Stimulated activated CD4-positive, alpha-beta T cell treated with anti-CD3 and anti-CD28 coated beads, Interleukin-1b, Interleukin-23, amount 100 ng/mL, for 4 hours (primary cell): ENCODE measurements at regions not wholly inside any gene's neighbourhood (a gene's known extent, or its start where the extent isn't known, plus 50 kb on each side); places are given as distances from the start of the nearest gene placed in this dataset.
"Not testable (repeated sequence)": the region's sequence is repeated elsewhere in the genome, so short reads cannot be mapped to it uniquely, and the experiment has no call there.

Experiments used
- DNase-seq, 2 donors: peaks; one replicate each; pipeline ENCODE4 v3.0.0-alpha.2; 2020; ENCODE audit warnings: low read depth in 2 of 2

DNA sequence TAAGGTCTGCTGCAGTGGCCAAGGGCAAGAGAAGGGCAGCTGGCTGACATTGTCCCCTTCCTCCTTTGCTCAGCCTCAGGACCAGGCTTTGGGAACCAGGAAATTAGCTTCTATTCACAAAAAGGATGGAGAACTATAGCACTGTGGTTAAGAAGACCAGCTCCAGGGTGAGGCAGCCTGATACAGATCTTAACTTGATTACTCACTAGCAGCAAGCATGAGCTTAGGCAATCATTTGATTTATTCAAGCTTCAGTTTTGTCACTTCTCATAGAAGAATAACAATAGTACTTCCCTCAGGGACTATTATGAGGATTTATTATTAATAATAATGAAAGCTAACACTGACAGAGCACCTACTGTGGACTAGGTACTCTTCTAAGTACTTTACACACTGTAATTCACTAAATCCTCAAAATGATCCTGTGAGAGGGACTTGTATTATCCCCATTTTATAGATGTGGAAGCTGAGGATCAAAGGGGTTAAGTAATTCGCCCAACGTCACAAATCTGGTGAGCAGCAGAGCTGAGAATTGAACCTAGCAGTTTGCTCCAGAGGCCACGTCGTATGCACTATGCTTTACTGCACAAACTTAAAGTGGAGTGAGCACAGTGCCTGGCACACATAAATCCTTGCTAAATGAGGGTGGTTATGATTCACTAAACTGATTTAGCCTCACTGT, 130.4 kb upstream of the PAK3 start:
- no peak for DNase-seq

DNA sequence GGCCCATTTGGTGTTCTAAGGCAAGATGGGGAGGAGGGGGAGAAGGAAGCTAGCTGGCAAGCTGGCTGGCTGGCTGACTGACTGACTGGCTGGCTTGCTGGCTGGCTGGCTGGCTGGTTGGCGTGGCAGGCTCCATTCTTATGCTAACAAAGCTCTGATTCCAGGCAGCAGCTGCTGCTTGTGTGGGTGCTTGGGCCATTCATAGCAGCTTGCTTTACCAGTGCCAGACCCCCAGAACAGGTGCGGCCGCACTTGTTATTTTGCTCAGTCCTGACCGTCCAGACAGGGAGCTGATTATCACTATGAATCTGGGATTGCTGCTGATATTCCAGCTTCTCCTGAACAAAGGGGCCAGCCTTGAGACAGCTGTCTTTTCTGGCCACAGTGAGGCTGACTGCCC, 131.2 kb upstream of the PAK3 start:
- DNase-seq = no peak

DNA sequence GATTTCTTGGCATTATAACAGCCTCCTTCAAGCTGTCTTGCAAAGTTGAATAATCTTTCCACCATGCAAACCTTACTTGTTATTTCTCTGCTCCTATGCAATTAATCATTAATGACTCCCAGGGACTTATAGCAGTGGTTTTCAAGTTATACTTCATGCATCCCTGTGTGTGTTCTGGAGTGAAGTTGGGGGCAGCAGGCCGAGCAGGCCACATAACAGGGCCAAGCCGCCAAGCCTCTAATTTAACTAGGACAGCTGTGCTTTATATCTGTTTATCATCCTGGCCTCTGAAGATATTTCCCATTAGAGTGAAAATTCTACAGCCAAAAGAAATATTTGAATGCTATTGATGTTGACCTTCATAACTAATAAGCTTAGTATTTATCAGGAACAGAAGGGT, 133.5 kb upstream of the PAK3 start:
- DNase-seq = no peak

DNA sequence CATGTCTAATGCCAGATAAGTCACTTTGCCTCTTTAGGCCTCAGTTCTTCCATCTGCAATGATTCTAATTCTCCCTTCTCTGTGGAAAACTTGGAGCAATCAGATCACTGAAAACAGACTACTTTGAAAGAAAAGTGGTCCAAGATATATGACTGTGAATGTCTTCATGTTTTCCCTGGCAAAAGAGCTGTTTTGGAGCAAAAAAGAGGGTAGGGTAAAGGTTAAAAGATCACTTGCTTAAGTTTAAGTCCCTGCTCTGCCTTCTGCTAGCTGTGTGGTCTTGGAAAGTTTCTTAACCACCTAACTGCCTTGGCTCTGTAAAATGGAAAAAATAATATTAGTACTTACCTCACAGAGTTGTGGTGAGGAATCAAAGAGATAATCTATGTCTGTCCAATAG, 140.3 kb upstream of the PAK3 start:
- no peak for DNase-seq

DNA sequence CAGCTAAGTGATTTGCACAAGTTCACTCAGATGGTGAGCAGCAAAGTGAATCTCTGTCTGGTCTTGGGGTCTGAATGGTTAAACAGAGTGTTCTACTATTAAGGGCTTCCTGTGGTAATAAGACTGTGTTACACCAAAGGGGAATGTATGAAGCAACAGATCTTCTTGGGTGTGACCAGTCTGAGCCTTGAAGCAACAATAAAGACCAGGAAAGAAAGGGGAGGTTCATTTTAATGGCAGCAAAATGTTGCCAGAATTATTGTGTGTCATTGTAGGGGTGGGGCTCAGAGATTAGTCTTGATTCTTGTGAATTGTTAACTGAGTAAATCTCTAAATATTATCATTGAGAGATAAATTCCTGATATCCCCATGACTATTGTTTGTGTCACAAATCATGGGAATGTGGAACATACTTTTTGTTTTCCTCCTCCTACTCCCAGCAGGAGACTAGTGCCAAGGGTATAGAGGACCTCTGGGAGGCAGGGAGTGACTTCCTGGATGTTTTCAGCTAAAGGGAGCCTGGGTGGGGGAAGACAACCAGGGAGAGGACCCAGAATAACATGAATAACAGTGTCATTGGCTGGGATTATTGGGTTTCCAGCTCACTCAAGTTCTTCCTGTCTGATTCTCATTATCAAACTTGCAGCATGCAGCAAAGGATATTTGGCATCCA, 141.4 kb upstream of the PAK3 start:
- DNase-seq = no peak

DNA sequence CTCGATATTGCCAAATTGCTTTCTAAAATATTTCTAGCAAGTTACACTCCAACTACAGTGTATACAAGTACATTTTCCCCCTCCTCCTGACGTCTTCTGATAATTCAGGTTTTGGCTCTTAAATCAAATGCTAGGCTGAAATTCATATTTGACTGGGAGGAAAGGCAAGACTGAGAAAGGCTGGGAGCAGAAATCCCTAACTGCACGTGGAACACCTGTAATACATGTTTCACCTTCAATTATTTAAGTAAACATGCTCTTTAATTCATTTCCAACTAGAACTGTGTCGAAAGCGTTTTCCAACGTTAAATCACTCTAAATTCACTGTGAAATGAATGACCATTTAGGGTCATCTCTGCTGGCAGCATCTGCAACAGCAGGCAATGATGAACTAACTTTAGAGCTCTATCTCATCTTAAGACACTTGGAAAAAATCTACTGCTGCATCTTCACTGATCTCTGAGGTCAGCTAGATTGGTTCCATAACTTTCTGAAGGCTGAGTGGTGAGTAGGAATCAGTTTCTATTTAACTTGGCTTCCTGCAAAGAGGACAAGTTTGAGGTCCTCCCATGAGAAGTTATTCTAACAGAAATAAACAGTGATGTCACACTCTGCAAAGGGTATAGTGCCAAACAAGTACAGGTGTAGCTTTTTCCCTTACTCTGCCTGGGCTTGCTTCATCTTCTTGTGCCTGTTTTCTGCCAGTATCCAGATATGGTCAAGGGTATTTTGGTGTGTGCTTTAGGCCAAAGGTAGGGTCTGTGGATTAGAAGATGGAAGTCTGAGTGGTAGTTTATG, 144.3 kb upstream of the PAK3 start:
- DNase-seq = no peak

DNA sequence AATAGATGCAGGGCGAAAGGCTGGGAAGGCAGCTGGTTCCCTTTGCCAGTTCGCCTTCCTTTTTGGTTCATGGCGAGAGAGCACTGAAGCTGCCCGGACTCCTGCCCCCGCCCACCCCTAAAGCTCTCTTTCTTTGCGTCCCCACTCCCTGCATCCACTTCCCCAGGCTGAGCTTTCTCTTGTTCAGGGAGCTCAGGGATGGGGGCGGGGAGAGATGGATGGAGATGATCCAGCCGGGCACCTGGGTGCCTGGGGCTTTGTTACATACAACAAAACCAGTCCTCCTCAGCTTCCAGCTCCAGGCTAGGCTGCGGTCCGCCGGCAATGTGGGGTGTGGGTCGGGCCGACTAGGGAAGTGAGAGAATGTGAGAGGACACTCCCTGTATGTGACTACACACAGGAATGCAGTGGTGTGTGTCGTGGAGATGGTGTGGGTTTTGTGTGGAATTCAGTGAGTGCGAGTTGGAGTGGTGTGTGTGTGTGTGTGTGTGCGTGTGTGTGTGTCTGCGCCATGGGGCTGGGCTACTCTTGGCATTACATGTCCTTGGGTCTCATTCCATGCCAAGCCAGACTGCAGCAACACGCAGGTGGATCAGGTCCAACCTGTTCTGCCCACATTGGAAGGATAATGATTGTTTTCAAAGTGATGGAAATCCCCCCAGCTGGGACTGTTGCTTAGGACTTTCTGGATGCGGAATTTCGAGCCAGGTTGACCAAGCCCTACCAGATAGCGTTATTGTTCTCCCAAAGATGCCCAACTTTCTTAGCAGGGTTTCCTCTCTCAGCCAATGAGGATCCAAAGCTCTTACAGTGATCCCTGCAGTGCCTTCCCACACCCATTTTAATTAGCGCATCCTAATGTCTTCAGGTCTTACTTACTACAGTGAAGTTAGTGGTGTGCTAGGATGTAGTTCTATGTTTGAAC, 149.4 kb upstream of the CHRDL1 start:
- no peak for DNase-seq

DNA sequence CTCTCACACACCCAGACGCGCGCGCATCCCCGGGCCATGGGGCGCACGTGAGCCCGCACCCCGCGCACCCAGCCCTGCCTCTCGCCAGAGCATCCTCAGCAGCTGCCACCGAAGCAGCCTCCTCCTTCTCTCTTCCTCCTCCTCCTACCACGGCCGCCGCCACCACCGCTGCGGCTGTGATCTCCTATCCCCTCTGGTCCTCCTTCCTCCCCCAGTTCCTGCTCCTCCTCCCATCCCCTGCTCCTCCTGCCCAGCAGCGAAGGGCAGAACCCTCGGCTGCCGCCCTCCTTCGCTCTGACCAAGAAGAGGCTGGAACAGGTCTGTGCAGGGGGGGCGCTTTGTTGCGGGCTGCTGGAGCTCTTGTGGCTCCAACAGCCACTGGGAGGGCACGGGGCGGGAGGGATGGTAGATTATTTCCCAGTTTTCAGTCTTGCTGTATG, 148.7 kb upstream of the CHRDL1 start:
- no peak for DNase-seq

DNA sequence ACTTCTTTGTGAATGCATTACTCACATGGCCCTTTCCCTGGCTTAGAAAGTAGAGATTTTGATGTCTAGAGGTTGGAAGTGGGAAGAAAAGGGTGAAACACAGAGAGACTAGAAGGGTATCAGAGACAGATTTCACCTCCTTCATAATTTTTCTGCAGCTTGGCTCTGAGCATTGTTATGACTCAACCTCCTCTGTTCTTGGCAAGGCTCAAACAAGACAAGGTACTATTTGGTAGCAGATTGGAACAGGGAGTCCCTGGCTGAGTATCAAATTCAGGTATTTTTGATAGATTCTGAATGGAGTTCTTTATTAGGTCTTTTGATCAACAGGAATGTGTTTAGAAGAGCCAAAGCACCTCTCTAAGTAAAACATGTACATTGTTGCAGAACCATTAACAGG, 146.3 kb upstream of the CHRDL1 start:
- DNase-seq = no peak

DNA sequence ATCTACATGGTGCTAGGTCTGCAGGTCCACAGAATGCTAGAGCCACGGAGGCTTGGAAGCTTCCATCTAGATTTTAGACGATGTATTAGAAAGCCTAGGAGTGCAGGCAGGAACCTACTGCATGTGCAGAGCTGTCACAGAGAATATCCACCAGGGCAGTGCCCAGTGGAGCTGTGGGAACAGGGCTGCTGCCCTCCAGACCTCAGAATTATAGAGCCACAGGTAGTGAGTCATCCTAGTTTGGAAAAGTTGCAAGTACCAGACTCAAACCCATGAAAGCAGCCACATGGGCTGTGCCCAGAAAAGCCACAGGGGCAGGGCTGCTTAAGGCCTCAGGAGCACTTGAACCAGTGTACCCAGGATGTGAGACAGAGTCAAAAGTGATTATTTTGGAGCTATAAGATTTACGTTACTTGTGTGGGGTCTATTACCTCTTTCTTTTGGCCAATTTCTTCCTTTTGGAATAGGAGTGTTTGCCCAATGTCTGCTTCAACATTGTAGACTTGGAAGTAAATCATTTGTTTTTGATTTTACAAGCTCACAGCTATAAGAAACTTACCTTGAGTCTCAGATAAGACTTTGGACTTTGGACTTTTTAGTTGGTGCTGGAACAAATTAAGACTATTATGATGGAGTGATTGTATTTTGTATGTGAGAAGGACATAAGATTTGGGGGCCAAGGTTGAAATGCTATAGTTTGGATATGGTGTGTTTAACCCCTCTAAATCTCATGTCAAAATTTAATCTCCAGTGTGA, 143.5 kb upstream of the CHRDL1 start:
- no peak for DNase-seq

DNA sequence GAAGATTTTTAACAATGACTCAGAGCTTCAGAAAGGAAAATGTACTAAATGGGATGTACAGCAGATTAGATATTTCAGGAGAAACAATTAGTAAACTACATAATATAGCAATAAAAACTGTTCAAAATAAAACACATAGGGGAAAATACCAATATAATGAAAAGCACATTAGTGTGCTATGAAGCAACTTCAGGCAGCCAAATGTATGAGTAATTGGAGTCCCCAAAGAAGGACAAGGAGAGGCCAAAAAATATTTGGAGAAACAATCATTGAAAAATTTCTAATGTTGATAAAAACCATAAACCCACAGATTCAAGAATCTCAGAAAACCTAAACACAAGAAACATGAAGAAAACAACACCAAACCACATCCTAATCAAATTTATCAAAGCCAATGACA, 129.3 kb upstream of the CHRDL1 start:
- DNase-seq = no peak

DNA sequence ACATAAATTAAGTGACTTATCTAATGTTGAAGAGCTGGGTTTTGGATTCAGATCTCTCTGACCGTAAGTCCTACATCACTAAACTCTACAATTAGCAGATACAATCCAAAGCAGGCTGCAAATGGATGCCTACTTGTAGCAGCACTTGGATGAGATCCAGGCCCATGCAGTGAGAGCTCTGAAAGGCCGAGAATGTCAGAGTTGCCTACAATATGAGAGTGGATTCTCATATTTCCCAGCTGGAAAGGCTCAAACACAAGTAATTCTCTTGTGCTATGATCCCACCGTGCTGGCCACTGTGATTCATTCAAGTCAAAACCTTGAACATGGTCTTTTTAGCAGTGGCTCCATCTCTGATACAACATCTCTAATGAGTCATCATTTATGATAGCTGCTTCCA, 125.4 kb upstream of the CHRDL1 start:
- no peak for DNase-seq

DNA sequence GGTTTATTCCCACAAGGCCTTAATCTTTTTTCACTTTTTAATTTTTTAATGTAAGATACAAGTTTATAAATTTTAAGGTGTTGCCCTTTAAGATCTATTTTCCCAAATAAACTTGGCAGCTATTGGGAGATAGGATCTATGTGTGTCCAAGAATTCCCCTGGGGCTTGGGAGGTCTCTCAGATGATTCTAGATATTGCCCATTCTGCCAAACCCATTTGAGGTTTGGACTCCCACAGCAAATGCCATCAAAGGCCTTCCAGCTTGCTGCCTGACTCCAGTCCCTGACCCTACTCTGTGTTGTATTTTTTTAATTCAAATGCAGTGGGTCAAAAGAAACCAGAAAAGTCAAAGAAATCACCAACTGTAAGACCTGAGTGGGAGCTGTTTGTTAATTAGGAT, 120.0 kb upstream of the CHRDL1 start:
- DNase-seq = no peak

DNA sequence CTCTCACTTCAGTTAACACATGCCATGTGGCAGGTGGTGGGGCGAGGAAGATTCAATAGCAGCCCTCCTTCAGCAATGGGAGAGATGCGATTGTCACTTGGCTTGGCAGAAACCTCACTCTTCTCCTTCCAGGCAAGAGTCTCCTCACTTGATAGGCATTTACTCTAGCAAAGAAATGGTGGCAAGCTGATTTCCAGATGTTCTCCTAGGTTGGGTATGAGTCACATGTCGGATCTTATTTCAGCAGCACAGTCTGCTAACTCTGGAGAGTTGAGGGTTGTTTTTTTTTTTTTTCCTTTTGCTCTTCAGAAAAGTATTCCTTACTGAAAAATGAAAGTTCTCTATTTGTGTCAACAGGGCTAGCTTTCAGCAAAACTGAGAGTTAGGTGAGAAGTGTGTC, 119.5 kb upstream of the CHRDL1 start:
- no peak for DNase-seq

DNA sequence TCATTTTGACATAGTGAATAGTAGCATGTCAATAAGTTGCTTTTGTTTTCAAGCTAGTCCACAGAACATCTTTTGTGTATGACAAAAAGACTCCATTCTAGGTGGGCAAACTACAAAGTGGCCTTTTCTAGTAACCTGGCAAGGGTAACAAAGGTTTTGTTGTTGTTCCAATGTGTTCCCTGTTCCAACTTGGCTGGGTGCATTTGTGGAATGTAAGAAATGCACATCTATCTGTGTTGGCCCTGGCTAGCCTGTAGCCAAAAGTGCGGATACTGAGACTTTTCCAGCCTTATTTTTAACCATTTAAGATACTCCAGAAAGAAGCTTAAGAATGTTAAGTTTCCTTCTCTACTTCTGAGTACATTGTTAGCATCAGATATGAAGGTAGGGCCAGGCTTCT, 118.7 kb upstream of the CHRDL1 start:
- no peak for DNase-seq

DNA sequence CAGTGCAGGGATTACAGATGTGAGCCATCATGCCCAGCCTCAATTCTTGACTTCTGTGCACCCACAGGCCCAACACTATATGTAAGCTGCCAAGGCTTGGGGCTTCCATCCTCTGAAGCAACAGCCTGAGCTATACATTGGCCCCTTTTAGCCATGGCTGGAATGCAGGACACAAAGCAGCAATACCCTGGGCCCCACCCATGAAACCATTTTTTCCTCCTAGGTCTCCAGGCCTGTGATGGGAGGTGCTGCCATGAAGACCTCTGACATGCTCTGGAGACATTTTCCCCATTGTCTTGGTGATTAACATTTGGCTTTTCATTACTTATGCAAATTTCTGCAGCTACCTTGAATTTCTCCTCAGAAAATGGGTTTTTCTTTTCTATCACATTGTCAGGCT, 109.1 kb upstream of the CHRDL1 start:
- DNase-seq = not testable (repeated sequence)

DNA sequence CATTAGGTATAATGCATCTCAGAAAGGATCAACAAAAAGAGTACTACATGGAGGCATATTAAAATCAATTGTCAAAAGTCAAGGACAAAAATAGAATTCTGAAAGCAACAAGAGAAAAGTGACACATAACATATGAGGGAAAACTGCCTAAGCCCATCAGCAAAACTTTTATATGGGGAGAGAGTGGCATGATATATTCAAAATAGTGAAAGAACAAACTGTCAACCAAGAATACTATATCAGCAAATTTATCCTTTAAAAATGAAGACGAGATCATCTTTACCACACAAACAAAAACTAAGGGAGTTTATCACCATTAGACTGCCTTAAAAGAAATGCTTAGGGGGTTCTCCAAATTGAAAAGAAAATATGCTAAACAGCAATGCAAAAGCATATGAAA, 86.4 kb upstream of the CHRDL1 start:
- DNase-seq = no peak

DNA sequence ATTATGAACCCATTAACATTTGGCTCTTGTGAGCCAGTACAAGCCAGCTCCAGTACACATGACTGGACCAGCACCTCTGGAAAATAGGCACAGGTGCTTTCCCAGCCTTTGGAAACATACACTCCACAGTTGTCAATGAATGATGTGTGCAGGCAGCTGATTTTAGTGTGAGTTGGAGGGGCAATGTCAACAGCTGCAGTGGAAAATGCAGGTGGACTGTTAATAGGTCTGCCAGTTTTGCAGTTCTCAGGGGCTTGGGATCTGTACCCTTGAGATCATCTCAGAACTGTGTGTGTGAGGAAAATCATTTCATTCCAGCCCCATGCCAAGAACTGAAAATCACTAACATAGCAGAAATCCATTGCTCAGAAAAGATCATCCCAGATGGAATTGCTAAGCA, 81.7 kb upstream of the CHRDL1 start:
- no peak for DNase-seq

DNA sequence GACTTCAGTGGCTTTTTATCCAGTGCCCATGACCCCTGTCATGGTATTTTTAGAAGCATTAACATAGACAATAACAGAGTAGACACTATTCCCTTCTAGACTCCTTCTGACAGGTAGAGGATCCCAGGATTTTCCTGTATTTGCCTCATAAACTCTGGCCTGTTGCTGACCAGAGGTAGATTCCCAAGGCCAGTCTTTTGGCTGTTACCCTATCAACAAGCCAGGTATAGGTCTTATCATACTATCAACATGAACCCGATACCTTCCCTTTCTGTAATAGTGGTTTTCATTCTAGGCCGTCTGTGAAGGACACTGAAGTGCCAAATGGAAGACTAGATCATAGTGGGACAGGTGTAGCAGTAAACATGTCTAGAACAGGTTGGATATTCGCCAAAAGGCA, 76.2 kb upstream of the CHRDL1 start:
- no peak for DNase-seq

DNA sequence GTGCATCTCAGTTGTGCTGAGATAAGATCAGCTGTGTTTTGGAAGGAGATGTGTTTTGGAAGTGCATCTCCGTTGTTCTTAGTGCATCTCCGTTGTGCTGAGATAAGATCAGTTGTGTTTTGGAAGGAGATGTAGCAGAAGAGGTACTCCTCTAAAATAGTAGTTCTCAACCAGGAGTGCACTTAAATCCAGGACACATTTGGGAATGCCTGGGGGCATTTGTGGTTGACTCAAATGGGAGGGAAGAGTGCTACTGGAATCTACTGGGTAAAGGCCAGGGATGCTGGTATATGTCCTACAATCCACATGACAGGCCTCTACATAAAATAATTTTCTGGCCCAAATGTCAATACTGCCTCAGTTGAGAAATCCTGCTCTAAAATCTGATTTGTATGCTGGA, 70.8 kb upstream of the CHRDL1 start:
- DNase-seq = no peak

DNA sequence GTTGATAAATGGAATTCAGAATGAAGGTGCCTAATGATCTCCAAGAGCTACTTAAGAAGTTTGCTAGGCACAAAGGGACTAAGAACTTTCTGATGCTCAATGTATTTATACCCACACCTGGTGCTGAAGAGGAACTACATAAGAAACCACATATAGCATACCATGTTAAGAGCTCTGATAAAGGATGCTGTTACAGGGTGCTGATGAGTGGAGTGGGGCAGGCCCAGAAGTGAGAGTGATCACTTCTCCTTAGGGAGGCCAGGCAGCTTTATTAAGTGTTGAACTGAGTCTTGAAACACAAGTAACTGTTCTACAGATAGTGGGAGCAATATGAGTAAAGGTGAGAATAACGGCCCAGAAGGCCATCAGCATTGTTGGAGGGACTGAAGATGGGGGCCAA, 68.3 kb upstream of the CHRDL1 start:
- no peak for DNase-seq
